NCI-H2227 treated with DMSO at 0.1 percent for 48 hours (cell line): ENCODE measurements at regions not wholly inside any gene's neighbourhood (a gene's known extent, or its start where the extent isn't known, plus 50 kb on each side); places are given as distances from the start of the nearest gene placed in this dataset.
"Not testable (repeated sequence)": the region's sequence is repeated elsewhere in the genome, so short reads cannot be mapped to it uniquely, and the experiment has no call there.

Experiments used
- DNase-seq: peaks from one replicate; lab custom pipeline; 2025; lab: John Stamatoyannopoulos, UW

GRCh38 chr18:55735199-55735855 lies 147.3 kb upstream of the TCF4 start:
- DNase-seq, result no peak

- DNase-seq, result no peak
Measured at GRCh38 chr18:55732227-55733106, 144.5 kb upstream of the TCF4 start.

DNA sequence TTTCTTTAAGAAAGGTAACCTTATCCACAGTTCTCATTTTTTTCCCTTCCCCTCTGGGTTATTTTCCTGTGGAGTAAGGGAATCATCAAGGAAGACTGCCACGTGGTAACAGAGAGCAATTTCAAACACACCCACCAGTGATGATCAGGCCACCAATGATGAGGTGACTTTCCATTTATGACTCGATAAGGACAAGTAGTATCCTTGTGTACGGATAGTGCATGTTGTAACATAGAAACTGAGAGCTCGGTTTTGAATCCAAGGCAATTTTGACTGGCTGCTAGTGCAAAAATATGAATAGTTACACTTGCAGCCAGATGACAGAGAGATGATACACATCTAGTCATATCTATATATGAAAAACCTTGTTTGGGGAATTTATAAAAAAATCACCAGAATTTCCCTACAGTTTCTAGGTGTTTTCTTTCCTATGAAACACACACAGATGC lies 143.6 kb upstream of the TCF4 start:
- no peak for DNase-seq

DNA sequence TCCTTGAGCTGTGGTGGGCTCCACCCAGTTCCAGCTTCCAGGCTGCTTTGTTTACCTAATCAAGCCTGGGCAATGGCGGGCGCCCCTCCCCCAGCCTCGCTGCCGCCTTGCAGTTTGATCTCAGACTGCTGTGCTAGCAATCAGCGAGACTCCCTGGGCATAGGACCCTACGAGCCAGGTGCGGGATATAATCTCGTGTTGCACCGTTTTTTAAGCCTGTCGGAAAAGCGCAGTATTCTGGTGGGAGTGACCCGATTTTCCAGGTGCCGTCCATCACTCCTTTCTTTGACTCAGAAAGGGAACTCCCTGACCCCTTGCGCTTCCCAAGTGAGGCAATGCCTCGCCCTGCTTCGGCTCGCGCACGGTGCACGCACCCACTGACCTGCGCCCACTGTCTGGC lies 133.0 kb upstream of the TCF4 start:
- not testable (repeated sequence) for DNase-seq

GRCh38 chr18:55713707-55714106 lies 125.7 kb upstream of the TCF4 start:
- DNase-seq, result no peak

DNA sequence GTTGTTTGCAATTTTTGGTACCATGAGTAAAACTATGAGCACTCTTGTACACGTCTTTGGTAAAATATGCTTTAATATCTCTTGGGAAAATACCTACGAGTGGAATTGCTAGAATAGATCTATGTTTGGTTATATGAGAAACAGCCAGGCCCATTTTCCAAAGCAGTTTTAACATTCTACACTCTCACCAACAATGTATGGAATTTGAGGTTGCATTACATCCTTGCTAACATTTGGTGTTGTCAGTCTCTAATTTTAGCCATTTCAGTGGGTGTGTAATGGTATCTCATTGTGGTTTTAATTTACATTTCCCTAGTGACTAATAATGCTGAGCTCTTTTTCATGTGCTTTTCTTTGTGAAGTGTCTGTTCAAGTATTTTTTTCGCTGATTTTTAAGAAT lies 118.9 kb upstream of the TCF4 start:
- no peak for DNase-seq

GRCh38 chr18:55699233-55699765 lies 111.3 kb upstream of the TCF4 start:
- no peak for DNase-seq

GRCh38 chr18:55696811-55697210 lies 108.8 kb upstream of the TCF4 start:
- no peak for DNase-seq

DNA sequence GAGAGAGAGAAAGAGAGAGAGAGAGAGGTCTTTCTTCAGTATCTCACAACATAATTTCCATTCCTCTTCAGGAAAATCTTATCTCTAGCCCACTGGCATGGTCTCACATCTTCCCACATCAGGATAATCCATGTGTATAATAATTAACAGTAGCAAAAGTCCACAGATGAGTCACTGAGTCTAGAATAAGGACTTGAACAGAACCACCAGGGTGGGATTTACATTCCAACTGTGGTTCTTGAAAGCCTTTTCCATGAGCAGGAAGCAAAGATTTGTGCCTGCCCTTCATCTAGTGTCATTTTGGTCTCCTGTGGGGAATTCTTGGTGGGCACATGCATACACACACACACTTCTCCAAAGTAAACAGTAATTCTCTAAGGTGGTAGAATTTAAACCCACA lies 107.1 kb upstream of the TCF4 start:
- no peak for DNase-seq

DNA sequence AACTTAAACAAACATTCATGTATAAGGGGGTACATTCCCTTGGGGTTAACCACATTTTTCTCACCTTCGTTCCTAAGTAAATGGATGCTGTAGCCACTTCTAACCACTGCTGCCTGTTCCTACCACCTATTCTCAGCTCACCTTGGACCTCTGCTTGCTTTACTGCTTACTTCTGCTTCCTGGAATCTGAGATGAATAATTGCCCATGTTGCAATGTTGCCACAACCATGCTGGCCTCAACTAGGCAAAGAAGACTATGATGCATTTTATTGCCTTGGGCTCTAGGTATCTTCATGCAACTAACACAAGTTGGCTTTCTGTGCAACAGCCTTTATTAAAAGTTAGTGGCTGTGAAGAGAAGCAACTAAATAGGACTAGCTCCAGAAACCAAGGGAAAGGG lies 106.3 kb upstream of the TCF4 start:
- DNase-seq, result no peak

GRCh38 chr18:55688030-55688429 lies 100.0 kb upstream of the TCF4 start:
- DNase-seq, result no peak

- DNase-seq, result no peak
Measured at GRCh38 chr18:55687106-55687505, 99.1 kb upstream of the TCF4 start.

- no peak for DNase-seq
Measured at GRCh38 chr18:55685638-55686037, 97.6 kb upstream of the TCF4 start.

DNA sequence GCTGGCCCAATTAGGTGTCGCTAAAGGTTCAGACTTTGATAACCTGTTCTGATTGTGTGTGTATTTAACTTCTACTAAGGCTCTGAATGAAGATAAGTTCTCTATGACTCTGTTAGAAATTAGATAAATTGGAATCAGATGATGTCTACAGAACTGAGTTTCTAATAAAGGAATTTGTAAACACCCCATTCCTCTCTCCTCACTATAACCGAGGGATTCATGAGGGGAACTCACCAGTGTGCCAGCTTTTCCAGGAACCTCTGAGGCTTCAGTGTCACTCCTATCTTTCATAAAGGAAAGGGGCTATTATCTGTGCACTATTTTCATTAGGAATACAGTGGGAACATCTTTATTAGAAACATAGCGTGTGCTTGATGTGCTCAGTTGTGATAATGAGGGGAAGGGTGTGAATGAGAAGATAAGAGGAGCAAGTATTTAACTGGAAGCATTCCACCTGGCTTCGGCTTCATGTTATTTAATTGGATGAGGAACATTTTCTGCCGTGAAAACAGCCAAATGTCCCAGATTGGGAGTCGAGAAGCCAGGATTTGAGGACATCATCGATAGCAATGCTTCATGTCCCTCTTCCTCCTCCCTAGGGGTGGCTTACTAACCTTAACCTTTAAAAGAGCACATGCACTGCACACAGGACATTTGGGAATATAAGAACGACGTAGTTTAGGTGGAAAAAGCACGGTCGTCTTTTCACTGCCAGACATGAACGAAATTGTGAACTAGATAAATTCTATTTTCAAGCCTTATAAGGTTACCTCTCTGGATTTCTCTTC lies 84.8 kb upstream of the TCF4 start:
- no peak for DNase-seq

GRCh38 chr18:55665506-55665905 lies 77.5 kb upstream of the TCF4 start:
- DNase-seq, result no peak

- not testable (repeated sequence) for DNase-seq
Measured at GRCh38 chr18:55664758-55665400, 76.9 kb upstream of the TCF4 start.

- DNase-seq, result no peak
Measured at GRCh38 chr18:55663891-55664290, 75.9 kb upstream of the TCF4 start.

DNA sequence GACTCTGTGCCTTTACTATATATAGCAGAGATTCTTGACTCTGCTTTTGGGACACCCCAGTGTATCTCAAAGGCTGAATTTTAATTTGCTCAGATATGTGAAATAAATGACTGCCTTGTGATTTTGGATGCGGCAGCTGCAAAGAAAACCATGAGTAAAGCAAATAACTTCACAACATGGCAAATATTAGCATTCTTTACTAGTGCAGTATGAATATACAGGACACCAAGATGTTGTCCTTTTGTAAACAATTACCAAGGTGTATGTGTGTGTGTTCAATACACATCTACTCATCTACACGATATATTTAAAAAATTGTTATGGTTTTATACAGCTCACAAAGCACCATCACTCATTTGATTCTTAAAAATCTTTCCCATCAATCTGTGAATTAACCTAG lies 70.6 kb upstream of the TCF4 start:
- no peak for DNase-seq

DNA sequence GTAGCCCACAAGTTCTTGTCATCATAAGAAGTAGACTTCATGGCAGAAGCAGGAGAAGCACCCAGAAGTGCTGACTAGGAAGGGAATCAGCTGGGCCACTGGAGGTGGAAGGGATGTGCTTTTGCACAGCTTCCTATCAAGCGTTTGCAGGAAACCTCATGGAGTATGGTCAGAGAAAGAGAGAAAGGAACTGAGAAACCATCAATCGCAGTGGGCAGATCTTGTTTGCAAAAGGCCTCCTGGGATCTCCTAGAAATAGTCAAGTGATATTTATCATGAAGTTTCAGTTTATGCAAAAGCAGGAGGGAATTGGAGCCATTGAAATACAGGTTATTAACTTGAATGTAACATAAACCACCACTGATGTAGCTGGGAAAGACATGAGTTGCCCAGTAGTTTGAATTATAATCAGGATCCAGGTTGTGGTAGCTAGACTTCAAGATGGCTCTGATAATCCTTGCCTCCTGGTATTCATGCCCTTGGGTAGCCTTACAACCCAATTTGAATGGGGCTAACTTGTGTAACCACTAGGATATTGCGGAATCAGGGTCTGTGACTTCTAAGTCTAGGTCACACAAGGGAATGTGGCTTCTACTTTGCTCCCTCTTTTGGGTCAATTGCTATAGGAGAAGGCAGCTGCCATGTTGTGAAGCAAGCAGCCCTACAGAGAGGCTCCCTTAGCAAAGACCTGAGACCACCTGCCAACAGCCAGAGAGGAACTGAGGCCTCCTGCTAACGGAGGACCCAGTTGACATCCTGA lies 69.8 kb upstream of the TCF4 start:
- no peak for DNase-seq

DNA sequence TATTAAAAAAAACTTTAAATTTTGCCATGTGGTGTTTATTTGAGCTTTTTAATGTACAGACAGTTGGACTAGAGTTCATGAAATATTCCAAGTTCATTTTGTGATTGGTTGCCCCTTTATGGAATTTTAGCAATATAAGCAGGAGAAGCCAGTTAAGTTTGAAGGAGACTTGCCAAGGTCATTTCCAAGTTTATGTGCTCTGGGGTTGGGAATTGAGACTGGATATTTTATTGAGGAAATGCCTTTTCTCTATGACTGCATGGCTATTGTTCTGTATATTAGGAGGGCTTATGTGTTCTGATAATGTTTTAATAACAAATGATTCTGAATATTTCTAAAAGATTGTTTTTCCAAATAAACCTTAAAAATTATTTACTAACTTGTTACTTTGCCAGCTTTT lies 67.0 kb upstream of the TCF4 start:
- no peak for DNase-seq

- DNase-seq, result no peak
Measured at GRCh38 chr18:55651236-55651635, 63.2 kb upstream of the TCF4 start.
